Stimulated activated CD8-positive, alpha-beta memory T cell treated with anti-CD3 and anti-CD28 coated beads, Interleukin-15, amount 100 ng/mL, for 4 hours (primary cell): ENCODE measurements at regions not wholly inside any gene's neighbourhood (a gene's known extent, or its start where the extent isn't known, plus 50 kb on each side); places are given as distances from the start of the nearest gene placed in this dataset.

Experiments
- DNase-seq, 2 donors: peaks; one replicate each; pipeline ENCODE4 v3.0.0-alpha.2; 2020; ENCODE audit warnings: low read depth in 2 of 2

DNA sequence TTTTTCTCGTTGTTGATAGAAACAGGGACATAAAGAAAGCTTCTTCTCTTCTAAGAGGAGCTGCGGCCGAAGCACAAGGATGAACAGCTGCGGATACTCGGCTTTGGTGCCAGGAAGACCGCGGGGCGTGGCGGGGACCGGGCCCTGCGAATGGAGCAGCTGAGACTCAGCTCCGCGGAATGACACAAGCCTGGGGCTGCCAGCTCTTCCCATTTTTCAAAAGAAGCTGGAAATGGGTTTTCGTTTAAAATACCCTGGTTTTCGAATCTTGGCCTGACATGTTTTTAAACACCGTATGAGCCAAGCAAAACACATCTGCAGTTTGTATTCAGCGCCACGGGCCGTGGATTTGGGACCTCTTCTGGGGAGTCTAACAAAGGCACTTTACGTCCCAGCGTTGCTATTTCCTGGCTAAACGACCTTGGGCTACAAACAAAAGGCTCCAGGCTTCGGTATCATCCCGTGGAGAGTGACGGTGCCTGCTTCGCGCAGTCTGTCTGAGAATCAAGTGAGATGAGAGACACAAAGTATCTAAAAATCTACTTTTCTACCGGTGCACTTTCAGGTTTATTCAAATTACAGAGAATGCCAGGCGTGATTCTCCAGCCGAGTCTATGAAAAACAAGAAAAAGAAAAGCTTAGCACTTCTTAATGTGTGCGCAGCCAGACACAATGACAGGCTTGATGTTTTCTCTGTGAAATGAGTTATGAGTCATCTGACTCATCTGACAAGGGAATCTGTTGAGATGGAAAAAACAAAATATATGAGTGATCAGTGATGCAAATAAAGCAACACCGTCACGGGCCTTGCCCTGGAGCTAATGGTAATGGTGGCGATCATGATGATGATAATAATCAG, 114.0 kb upstream of the TMEM132D start:
- no peak for DNase-seq

DNA sequence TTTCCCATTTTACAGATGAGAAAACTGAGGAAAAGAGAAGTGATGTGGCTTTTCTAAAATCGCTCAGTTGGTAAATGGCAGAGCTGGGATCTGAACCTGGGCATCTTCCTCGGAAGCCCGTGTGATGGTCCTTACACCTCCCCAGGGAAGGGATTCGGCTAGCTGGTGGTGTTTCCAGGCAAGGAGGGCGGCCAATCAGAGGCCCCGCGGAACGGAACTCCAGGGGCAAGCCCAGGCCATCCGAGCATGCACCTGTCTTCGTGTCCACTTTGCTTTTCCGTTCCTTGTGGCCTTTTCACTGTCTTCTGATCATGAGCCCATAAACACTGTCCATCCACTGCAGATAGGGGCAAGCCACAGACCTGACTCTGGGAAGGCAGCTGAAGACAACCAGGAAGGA, 114.8 kb upstream of the TMEM132D start:
- DNase-seq = no peak

DNA sequence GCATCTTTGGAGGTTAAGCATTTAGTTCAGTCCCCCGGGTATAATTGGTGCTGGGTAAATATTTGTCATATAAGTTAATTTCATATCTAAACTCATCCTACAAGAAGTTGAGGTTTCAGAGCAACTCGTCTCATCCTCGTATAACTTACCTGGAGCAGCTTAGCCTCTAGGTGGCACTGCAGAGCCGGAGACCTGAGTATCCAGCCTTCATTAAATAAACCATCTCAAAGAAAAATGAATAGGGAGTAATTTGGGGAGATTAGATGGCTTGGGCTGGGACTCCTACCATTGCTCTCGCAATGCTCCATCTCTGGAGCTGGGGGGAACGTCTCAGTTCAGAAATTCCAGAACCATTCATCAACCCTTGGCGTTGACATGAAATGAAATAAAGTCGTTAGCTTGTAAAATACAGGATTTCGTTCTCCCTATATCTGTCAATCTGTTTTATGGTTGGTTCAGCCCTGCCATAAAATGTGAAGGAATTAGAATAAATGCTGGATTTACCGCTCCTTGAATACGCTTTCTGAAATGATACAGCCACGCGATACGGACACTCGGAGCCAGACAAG, 122.9 kb upstream of the TMEM132D start:
- no peak for DNase-seq

DNA sequence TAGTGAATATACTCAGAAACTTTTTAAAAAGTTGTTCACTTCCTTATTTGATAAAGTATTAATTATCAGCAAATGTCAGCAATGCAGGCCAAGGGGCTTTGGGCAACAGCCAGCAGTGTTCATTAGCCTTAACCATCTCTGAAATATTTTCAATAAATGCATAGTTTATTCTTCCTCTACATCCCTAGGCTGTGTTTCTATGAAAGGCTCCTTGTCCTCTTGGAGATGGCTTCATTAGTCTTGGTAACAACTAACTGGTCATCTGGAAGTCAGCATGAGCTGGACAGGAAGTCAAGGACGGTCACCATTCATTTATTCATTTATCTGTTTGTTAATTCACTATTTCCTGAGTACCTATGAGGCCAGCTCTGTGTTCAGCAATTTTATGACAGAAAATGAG, 124.0 kb upstream of the TMEM132D start:
- DNase-seq = no peak

DNA sequence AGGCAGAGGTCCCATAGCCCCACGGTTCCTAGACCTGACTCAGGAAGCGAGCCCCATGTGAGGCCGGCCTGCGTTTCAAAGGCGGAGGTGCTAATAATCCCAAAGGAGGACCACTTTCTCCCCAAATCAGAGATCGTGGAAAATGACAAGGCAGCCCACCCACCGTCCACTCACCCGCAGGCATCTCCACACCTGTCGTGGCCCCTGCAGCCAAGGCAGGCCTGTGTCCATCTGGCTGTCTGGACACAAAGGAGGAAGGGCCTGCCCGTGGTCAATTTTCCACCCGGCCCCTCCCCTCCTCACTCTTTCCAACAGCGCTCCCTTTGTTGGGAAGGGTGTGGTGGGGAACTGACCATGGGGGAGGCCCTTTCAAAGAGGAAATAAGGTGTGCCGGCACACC, 125.3 kb upstream of the TMEM132D start:
- no peak for DNase-seq

DNA sequence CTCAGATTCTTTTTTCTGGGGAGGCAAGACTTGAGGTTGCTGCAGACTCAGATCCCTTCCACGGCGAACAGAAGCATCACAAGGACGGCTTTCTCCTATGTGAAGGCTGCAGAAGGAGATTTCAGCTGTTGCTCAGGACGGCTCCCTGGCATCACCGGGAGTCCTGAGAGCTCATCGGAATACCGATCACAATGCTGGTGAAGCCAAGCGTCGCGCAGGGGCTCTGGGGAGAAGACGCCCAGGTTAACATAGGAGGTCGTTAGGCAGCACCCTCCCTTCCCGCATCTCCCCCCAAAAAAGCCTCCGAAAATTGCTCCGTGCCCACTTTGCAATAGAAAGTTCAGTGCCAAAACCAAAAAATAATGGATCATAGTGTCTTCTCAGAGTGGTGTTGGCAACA, 127.2 kb upstream of the TMEM132D start:
- DNase-seq = no peak

DNA sequence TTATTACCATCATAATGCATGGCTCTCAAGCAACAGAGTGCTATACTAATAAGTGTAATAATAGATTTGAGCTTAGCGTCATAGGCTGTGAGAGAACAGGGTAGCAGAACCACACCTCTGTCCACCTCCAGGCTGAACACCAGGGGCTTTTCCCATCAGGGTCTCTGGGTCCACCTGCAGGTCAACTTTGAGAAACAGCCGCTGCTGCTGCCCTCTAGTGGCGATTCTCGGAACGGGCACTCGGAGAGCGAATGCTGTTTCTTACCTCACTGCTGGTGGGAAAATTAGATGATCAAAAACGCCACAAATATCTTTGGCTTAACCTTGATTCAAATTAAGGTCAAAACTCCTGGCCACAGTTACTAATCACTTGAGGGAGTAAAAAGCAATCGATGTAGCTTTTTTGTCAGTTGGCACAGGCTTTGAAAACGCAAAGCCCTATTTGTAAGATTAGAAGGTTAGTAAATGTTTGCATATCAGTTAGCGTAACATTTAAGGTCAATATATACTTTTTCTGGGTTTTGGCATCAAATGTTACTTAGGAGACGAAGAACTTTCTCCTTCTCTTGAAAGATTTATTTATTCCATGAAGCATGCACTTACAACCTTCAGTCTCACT, 127.9 kb upstream of the TMEM132D start:
- peak in 1 of 2 donors; percentile 10 for DNase-seq

DNA sequence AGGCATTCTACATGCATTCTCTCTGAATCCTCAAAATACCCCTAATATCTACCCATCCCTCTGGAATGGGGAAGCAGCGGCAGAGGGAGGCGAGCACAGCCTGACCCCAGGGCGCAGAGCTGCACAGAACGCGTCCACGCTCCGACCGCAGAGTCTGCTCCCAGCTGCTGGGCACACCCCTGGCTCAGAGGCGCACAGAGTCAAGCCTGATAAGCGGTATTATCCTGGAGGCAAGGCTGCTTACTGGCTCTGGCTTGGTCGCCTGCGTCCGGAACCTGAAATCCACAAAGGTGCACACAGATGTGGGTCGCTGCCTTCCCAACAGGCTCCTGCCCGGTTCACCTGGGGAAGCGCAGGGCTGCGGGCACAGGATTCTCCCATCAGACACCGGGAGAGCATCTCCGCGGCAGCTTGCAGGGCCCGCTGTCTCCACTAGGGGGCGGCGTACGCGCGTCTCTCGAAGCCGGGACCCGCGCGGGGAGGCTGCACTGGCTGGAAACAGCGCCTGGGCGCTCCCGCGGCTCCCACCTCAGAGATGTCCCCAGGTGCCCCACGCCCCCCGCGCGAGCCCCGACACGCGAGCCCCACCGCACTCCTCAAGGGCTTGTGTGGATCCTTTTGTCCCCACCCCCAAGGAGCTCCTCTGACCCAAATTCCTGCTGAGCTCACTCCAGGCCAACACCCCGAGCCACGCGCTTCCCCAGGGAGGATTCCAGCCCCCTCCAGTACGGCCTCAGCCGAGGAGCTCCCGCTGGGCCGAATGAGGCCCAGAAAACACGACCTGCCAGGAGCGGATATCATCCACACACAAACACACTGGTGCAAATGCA, 120.1 kb upstream of the FZD10 start:
- no peak for DNase-seq

DNA sequence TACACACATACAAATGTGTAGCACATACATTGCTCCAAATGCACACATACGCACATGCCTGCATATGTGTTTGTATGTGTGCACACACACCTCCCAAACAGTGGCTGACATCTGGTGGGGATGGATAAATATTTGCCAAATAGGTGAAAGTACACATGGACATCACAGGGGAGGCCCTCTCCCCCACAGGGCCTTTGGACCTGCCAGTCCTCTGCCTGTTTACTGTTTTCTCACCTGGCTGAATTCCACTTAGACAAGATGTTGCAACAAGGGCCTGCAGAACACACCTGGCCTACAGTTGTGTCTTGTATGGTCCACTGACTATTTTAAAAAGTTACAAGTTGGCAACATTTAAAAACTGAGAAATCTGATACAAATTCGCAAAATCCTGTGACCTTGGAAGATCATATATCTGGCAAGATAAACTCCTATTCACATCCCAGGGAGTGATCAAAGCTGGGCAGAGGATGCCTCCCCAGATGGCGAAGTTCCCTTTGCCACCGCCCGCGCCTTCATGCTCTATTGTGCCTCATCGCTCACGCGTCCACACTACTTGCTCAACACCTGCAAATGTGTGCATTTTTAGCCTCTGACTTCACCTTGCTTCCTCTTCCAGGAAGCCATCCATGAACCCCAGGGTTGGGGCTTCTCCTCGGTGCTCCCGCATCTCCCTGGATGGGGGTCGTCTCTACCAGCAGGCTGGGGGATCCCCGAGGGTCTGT, 118.4 kb upstream of the FZD10 start:
- DNase-seq = no peak

DNA sequence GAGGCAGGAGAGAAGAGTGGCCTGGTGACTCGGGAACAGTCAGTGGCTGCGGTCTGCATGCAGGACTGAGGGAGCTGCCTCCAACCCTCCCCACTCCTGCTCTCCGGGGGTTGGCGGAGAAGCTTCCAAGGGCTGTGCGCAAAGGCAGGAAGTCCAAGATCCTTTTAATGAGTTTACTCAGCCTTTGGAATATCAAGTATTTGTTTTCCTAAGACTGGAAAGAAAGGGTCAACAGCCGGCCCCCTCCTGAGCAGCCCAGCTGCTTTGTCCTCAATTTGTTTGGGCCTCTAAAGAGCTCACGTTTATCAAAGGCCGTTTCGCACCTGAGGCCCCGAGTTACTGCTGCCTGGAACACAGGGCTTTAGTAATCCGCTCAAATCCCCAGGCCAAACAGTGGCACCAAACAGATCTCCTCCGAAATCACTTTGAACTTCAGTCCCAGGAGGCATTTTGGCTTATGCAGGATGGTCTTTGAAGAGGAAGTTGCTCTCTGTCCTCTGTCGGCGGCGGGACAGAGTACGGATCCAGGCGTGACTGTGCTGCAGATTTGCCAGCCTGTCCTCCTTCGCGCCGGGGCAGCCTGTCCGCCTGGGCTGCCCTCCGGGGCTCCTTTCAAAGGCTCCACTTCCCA, 117.2 kb upstream of the FZD10 start:
- DNase-seq = no peak

DNA sequence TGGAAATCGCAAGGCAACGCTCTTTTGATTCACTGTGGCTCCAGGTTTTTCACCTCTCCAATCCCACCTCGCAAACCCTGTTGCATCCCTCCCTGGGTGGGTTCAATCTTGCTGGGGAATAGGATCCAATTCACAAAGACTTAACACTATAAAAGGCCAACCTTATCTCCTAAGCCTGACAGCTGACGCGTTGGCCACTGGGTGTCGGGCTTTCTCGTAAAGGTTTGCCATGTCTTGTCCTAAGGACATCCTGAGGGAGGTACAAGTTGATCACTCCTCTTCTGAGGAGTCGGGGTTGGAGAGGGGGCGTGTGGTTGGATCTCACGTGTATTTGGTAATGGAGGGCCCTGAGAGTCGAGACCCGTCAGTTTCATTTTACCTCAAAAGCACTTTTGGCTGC, 112.6 kb upstream of the FZD10 start:
- DNase-seq = no peak

DNA sequence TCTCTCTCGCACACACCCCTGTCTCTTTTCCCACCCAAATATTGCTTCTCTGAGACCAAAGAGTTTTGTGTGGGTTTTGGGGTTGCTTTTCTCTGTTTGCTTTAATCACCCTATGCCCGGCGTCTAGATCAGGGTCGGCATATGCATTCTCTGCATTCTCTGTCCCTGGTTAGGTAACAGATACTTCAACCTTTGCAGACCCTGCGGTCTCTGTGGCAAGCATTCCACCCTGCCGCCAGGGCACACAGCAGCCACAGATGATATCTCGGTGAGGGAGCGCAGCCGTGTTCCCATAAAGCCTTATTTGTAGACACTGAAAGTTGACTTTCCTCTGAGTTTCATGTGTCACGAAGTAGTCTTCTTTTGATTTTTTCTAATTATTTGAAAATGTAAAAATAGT, 110.4 kb upstream of the FZD10 start:
- no peak for DNase-seq

DNA sequence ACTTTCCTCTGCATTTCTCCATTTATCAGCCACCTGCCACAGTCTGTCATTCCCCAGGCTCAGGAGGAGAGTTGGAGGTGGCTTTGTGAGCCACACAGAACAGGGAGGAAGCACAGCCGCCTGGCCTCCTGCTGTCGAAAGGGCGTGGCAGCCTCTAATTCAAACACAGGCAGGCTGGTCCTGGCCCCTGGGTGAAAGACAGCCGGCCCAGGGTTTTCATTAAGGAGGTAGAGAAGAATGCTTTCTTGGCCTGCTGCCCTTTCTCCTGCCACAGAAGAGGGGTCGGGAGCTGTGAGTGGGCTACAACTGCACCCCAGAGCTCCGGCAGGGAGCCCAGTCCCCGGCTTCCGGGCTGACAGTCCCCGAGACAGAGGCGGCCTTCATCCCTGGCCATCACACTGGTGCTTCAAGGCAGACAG, 108.6 kb upstream of the FZD10 start:
- DNase-seq = no peak

DNA sequence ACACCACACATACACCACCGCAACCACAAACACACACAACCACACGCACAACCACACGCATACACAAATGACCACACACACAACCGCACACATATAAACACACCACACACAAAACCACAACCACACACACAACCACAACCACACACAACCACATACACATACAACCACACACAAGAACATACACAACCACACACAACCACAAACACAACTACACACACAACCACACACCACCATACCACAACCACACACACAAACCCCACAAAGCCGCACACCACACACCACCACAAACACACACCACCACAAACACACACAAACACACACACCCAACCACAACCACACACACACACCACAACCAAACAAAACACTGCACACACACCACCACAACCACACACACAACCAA, 107.5 kb upstream of the FZD10 start:
- DNase-seq = no peak

DNA sequence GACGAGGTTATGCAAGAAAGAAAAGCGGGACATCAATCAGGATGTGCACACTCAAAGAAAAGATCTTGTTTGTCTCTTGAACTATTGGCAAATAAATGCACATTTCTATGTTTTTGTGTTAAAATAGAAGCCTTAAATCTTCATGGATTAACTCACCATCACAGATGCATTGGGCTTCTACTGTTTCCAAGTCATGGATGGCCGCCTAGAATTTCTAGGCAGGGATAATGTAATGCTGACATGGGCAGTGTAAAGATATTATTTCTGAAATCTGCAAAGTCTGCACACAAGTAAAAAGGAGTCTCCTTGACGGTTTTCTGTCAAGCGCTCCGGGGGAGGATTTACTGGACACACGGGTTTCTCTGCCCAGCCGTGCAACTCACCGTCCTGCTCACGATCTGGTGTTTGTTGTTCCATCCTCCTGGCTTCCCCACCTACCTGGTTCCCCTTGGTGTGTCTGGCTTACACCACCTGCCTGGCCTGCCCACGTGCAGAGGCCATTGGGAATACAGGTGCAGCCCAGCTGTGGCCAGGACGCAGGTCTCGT, 103.3 kb upstream of the FZD10 start:
- DNase-seq = no peak

DNA sequence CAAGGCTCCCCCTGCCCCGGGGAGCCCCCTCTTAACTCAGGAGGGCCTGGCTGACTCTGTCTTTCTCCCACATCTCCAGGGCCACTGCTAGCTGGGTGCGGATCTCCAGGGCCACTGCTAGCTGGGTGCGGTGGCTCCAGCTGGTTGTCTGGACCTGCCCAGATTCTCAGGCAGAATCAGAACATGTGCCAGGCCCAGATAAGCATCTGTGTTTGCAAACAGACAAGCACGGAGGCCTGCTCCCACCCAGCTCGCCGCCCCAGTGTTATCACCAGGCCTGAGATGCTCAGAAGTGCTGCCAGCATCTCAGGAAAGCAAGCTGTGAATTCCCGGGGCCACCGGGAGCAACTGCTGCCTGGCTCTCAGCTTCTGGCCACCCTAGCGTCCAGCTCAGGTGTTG, 98.4 kb upstream of the FZD10 start:
- no peak for DNase-seq

DNA sequence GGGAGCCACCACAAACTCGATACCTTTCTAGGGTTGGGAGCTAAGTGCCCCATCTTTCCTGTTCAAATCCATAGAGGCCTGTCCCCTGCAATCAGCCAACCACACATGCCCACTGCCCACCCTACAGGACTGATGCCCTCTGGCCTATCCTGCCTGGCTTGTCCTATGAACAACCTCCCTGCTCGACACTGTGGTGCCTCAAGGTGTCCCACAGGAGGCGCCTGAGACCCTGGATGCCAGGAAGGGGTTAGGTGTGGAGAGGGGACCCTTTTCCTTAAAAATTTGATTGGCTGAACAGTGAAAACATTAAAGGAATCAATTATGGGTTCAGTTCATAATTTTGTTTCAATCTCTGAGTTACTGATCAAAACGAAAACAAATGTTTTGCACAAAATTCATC, 97.3 kb upstream of the FZD10 start:
- no peak for DNase-seq

DNA sequence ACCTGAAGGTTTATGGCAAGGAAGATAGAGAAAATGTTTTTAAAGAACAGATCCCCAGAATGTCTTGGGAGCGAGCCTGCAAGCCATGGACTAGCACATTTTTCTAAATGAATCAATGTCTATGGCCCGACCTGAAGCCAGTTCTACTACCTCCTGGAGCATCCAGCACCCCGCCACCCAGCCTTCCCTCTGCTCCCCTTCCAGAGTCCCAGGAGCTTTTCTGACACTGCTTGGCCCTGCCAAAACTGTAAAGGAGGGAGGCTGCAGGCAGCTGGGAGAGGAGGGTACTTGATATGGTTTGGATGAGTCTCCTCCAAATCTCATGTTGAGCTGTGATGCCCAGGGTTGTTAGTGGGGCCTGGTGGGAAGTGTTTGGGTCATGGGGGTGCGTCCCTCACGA, 95.5 kb upstream of the FZD10 start:
- DNase-seq = no peak

DNA sequence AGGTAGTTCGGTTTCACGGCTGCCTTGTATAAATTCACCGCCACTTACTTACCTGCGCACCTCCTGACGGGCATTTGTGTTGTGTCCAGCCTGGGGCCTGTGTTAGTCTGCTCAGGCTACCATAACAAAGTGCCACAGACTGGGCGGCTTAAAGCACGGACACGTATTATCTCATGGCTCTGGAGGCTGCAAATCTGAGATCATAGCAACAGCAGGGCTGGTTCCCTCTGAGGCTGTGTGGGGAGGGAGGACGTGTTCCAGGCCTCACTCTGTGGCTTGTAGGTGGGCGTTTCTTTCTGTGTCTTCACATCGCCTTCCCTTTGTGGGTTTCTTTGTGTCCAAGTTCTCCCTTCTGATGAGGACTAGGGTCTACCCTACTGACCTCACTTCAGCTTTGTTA, 93.5 kb upstream of the FZD10 start:
- no peak for DNase-seq

DNA sequence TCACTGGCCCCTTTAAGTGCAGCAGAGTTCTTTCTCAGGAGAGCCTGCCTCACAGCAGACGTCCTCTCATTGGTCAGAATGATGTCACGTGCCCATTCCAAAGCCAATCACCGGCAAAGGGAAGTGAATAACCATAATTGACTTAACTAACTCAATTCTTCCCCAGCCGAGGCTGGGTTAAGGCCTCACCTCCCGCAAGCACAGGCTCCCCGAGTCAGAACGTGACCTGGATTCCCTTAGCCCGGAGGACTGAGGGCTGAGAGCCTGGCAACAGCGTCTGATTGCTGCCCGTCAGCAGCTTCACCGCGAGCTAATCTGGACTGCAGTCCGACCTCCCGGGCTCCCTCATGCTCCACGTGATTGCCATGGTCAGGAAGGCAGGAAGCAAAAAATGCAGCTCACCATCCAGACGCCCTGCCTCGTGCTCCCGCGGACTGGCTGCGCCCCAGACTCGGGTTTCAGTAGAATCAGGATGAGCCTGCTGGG, 92.1 kb upstream of the FZD10 start:
- DNase-seq = no peak

DNA sequence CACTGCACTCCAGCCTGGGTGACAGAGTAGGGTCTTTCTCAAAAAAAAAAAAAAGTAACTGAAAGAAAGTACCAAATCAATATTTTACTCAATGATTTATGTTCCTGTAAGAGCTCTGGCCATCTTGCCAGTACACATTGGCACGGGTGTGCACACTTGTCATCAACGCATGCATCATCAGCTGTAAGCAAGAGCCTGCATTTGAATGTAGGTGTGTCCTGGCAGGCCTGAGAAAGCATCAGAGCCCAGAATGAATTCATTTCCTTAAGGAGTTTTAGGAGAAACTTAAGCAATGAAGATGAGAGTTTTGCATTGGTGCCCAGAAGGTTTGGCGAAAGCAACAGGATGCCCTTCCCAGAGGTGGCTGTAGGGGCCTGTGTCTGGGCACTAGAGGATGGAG, 88.5 kb upstream of the FZD10 start:
- no peak for DNase-seq
